ENCODE measurements at regions not wholly inside any gene's neighbourhood (a gene's known extent, or its start where the extent isn't known, plus 50 kb on each side); places are given as distances from the start of the nearest gene placed in this dataset.

- ATAC-seq (ENCODE audit: low read depth) (no peak), DNase-seq (no peak)
- Histone ChIP-seq H3K14ac (replicated peaks; ENCODE audit: low read depth, low read length) (no peak overlapping the region), H3K23ac (ENCODE audit: low read depth, low read length) (no peak overlapping the region), H4K5ac (ENCODE audit: low read depth, low read length) (no peak overlapping the region), H3K27me3 (ENCODE audit: control insufficient read depth, insufficient read depth, low read length) (no peaks in the 10 kb centered on the region), H3K4ac (ENCODE audit: low read depth, low read length) (no peak overlapping the region), H3K4me1 (ENCODE audit: control insufficient read depth, insufficient read depth, low read length) (no peaks in the 10 kb centered on the region), H3K9me1 (ENCODE audit: insufficient read depth, low read length) (no peaks in the 10 kb centered on the region), H3K4me3 (ENCODE audit: insufficient read depth, low read depth, low read length) (no peak overlapping the region), H3K27ac (ENCODE audit: insufficient read depth, low read length) (no peak overlapping the region), H2BK20ac (ENCODE audit: low read depth, low read length) (no peak overlapping the region), H2BK5ac (ENCODE audit: low read depth, low read length, poor library complexity, severe bottlenecking) (no peak overlapping the region), H4K91ac (ENCODE audit: insufficient read depth, low read depth, low read length) (no peak overlapping the region), H3K9me3 (ENCODE audit: control insufficient read depth, insufficient read depth, low read length) (no peaks in the 10 kb centered on the region), H2AK9ac (replicated peaks; ENCODE audit: low read depth, low read length, poor library complexity) (no peak overlapping the region), H3K4me2 (ENCODE audit: low read depth, low read length) (no peak overlapping the region), H4K20me1 (ENCODE audit: insufficient read depth, low read length) (no peaks in the 10 kb centered on the region), H2AK5ac (ENCODE audit: low read depth, low read length) (no peak overlapping the region), H2BK15ac (ENCODE audit: low read depth, low read length) (no peak overlapping the region), H3K9ac (ENCODE audit: low read depth, low read length) (no peak overlapping the region), H2BK120ac (ENCODE audit: low read depth, low read length) (no peak overlapping the region), H3K18ac (ENCODE audit: low read depth, low read length) (no peak overlapping the region), H3K56ac (ENCODE audit: extremely low read depth, insufficient read depth, low read length) (no peak overlapping the region), H2AFZ (replicated peaks; ENCODE audit: low read length, poor library complexity) (no peak overlapping the region), H3K79me1 (ENCODE audit: low read depth in 1 of 2, low read length in 2 of 2) (no peaks in the 10 kb centered on the region), H3K36me3 (ENCODE audit: control insufficient read depth, insufficient read depth, low read length) (no peaks in the 10 kb centered on the region), H4K8ac (ENCODE audit: low read depth in 2 of 2, low read length in 2 of 2) (no peak overlapping the region)
- ChIA-PET CTCF (no interaction called here), POLR2A (ENCODE audit: unreplicated experiment) (no interaction called here)
- no CpG with 5 or more reads among the region's 2 CpGs for WGBS, 2 experiments (ENCODE audit: extremely low coverage in 2 of 2, insufficient read length in 1 of 2)
- 0 out of 2 replicates have a peak, but pooled peaks have one; percentile 20 for TF ChIP-seq CEBPB (IDR thresholded peaks at IDR 0.05; ENCODE audit: low read depth, low read length)
- TF ChIP-seq RFX5 (IDR thresholded peaks at IDR 0.05; ENCODE audit: low read depth, low read length): no peak
- in situ Hi-C loops (cut with MboI; ENCODE audit: low sequenced_read_pairs): no loop called here
- dilution Hi-C loops (cut with HindIII; ENCODE audit: low sequenced_read_pairs, unreplicated experiment): no loop called here
- intact Hi-C loops (cut with micrococcal nuclease): no loop called here
- no TSS peak for BruUV-seq (replicated peaks)
These were observed 549.8 kb upstream of the AGTR1 start for GRCh38 chr3:148147903-148148302.

All from IMR-90 (cell line).